GM12878 (cell line): ENCODE measurements at regions not wholly inside any gene's neighbourhood (a gene's known extent, or its start where the extent isn't known, plus 50 kb on each side); places are given as distances from the start of the nearest gene placed in this dataset.

Experiments used
- ATAC-seq: fragments of 200-7000 bp; cut with Tn5 transposase; 3 replicates; pipeline ENCODE4 v1.9.1; 2020; ENCODE audit warnings: mild to moderate bottlenecking, moderate library complexity
- BruUV-seq: library from RNA; stranded (reverse); fragments of 400-500 nt; replicated peaks from 2 replicates; lab custom pipeline; 2021; lab: Mats Ljungman, UMichigan
- CTCF ChIA-PET: fragments of 300-600 bp; sonication (Branson Sonifier 250); formaldehyde crosslinking; extraction: SDS; loops from one replicate; lab custom pipeline; 2021; ENCODE audit warnings: inconsistent platforms; lab: Yijun Ruan, JAX
- POLR2A ChIA-PET: fragments of 350-600 bp; formaldehyde crosslinking; extraction: SDS; loops from one replicate; lab custom pipeline; 2021; ENCODE audit warnings: inconsistent platforms; lab: Charles Lee
- RAD21 ChIA-PET: fragments of 300-600 bp; sonication (Branson Sonifier 250); formaldehyde crosslinking; loops from one replicate; lab custom pipeline; 2023; ENCODE audit warnings: antibody characterized with exemption; ENCODE audit not compliant: unreplicated experiment; lab: Charles Lee
- SMC1A ChIA-PET: fragments of 300-600 bp; sonication (Branson Sonifier 250); formaldehyde crosslinking; loops from one replicate; lab custom pipeline; 2023; ENCODE audit not compliant: unreplicated experiment, uncharacterized antibody; lab: Charles Lee
- DNase-seq: peaks from one replicate; pipeline ENCODE4 v3.0.0-alpha.2; 2011; ENCODE audit warnings: low read depth, low spot score
- FAIRE-seq: peaks from 3 replicates; lab custom pipeline; 2011; peaks lifted over from hg19 to GRCh38; lab: Jason Lieb, UNC
- H2AFZ ChIP-seq: 2 replicates; pipeline ENCODE4 v1.6.0; 2011; ENCODE audit warnings: low read depth, low read length, control low read depth; ENCODE audit not compliant: control insufficient read depth
- H3K27ac ChIP-seq: 2 replicates; pipeline ENCODE4 v1.5.1; 2011; ENCODE audit warnings: control low read depth; ENCODE audit not compliant: control insufficient read depth, insufficient read depth
- H3K27me3 ChIP-seq, 2 experiments: replicated peaks in 1 of 2; 2 replicates each; pipeline versions ENCODE4 v1.6.0 to v1.6.1; 2011; ENCODE audit warnings: low read length in 1 of 2; ENCODE audit not compliant: control insufficient read depth in 2 of 2, insufficient read depth in 2 of 2
- H3K36me3 ChIP-seq, 2 experiments: 2 replicates each; pipeline ENCODE4 v1.5.1; 2011; ENCODE audit warnings: low read length in 1 of 2; ENCODE audit not compliant: control insufficient read depth in 2 of 2, insufficient read depth in 2 of 2
- H3K4me1 ChIP-seq: 2 replicates; pipeline ENCODE4 v1.6.1; 2011; ENCODE audit warnings: mild to moderate bottlenecking, low read length, moderate library complexity, mixed read lengths; ENCODE audit not compliant: control insufficient read depth, insufficient read depth
- H3K4me2 ChIP-seq: 2 replicates; pipeline ENCODE4 v1.6.0; 2011; ENCODE audit warnings: control low read depth; ENCODE audit not compliant: control insufficient read depth, insufficient read depth
- H3K4me3 ChIP-seq: fragments of 200-600 bp; sonication (generic); 2 replicates; pipeline ENCODE4 v1.5.1; 2016
- H3K79me2 ChIP-seq: 2 replicates; pipeline ENCODE4 v1.6.0; 2011; ENCODE audit warnings: low read length; ENCODE audit not compliant: control insufficient read depth, insufficient read depth
- H3K9ac ChIP-seq: 2 replicates; pipeline ENCODE4 v1.8.0; 2011; ENCODE audit warnings: low read length, control low read depth, mixed read lengths; ENCODE audit not compliant: control insufficient read depth, insufficient read depth
- H3K9me3 ChIP-seq: replicated peaks from 3 replicates; pipeline ENCODE4 v1.5.1; 2011; ENCODE audit warnings: mild to moderate bottlenecking, low read length; ENCODE audit not compliant: control insufficient read depth, insufficient read depth
- H4K20me1 ChIP-seq: 2 replicates; pipeline ENCODE4 v1.6.0; 2011; ENCODE audit not compliant: control insufficient read depth, insufficient read depth
- ATF3 ChIP-seq: IDR thresholded peaks from 2 replicates; pipeline ENCODE4 v1.6.1; 2011; ENCODE audit warnings: low read depth, mild to moderate bottlenecking, low read length, moderate library complexity, borderline replicate concordance; ENCODE audit errors: extremely low read depth
- BCL11A ChIP-seq: IDR thresholded peaks from 2 replicates; pipeline ENCODE4 v1.6.1; 2011; ENCODE audit warnings: low read depth, low read length
- CBX3 ChIP-seq: fragments of 200-600 bp; sonication (generic); IDR thresholded peaks from 2 replicates; pipeline ENCODE4 v1.6.1; 2016; ENCODE audit warnings: low read depth, borderline replicate concordance
- FOXK2 ChIP-seq: fragments of 450-650 bp; IDR thresholded peaks from 2 replicates; pipeline ENCODE4 v1.6.1; 2017; ENCODE audit warnings: mild to moderate bottlenecking, moderate library complexity
- IKZF2 ChIP-seq, 2 experiments: fragments of 450-650 bp; IDR thresholded peaks; 2 replicates each; pipeline ENCODE4 v1.6.1; 2017; ENCODE audit warnings: mild to moderate bottlenecking in 2 of 2, moderate library complexity in 2 of 2
- MTA2 ChIP-seq: fragments of 450-650 bp; IDR thresholded peaks from 2 replicates; pipeline ENCODE4 v1.6.1; 2016; ENCODE audit warnings: low read depth, mild to moderate bottlenecking, moderate library complexity
- MYC ChIP-seq: IDR thresholded peaks from 2 replicates; pipeline ENCODE4 v1.6.1; 2011; ENCODE audit warnings: mild to moderate bottlenecking, low read length, moderate library complexity, inconsistent platforms; ENCODE audit not compliant: insufficient read depth, insufficient replicate concordance, insufficient read length, severe bottlenecking
- NR2C2 ChIP-seq: IDR thresholded peaks from 2 replicates; pipeline ENCODE4 v1.6.1; 2011; ENCODE audit warnings: borderline replicate concordance, low read depth; ENCODE audit not compliant: control insufficient read depth, insufficient read length
- PBX3 ChIP-seq: IDR thresholded peaks from 2 replicates; pipeline ENCODE4 v1.6.1; 2011; ENCODE audit warnings: mild to moderate bottlenecking, low read depth, low read length, moderate library complexity; ENCODE audit not compliant: insufficient replicate concordance
- POU2F2 ChIP-seq: IDR thresholded peaks from 3 replicates; pipeline ENCODE4 v1.6.1; 2011; ENCODE audit warnings: low read depth, mild to moderate bottlenecking, low read length, borderline replicate concordance
- RCOR1 ChIP-seq: conservative IDR thresholded peaks from 2 replicates; pipeline ENCODE4 v1.6.1; 2012; ENCODE audit warnings: low read depth, low read length, improper control_type of control experiment
- ZNF274 ChIP-seq: IDR thresholded peaks from one replicate; pipeline ENCODE4 v1.8.0; 2011; ENCODE audit not compliant: insufficient read length, insufficient read depth
- WGBS: methylation state at CpG from one replicate; pipeline ENCODE4 v1.1.6; 2016; ENCODE audit warnings: low lambda C conversion rate; ENCODE audit not compliant: insufficient replicate concordance, insufficient coverage; ENCODE audit errors: missing lambda C conversion rate; 5-methylcytosine and 5-hydroxymethylcytosine counted together
- in situ Hi-C: fragments of 300-500 bp; cut with MboI; formaldehyde crosslinking; loops from 9 replicates; pipeline ENCODE4 v1.14.3; 2018; ENCODE audit warnings: mixed read lengths
- intact Hi-C: fragments of 100-400 bp; cut with micrococcal nuclease; formaldehyde crosslinking; loops from one replicate; pipeline ENCODE4 v1.14.2; 2022; ENCODE audit not compliant: unreplicated experiment
- TF ChIP-seq, protein P1 (sequence below): fragments of 450-650 bp; IDR thresholded peaks from 2 replicates; pipeline ENCODE4 v1.6.1; 2018; ENCODE audit warnings: mild to moderate bottlenecking, low read depth, moderate library complexity; ENCODE audit not compliant: partially characterized antibody
- TF ChIP-seq, protein P2 (sequence below): fragments of 450-650 bp; IDR thresholded peaks from 2 replicates; pipeline ENCODE4 v1.6.1; 2017; ENCODE audit warnings: mild to moderate bottlenecking, moderate library complexity

DNA sequence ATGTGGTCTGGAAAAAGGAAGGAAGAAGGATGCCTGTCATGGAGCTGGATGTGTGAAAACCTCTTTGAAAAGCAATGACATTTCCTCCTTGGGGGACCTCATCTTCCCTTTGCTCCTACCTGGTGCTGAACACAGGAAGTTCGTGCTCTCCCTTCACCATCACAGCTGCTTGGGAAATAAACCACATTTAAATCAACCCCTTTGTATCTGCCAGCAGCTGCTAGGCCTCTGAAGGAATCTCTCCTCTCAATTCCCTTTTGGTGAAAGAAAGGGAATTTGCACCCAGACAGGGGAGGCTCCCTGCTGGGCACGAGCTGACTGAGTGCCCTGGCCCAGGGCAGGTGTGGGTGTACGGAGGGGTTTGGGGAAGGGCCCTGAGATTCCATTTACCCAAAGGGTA, 437.7 kb downstream of the TSHZ3 start (continued):
- TF ChIP-seq, protein P1, sequence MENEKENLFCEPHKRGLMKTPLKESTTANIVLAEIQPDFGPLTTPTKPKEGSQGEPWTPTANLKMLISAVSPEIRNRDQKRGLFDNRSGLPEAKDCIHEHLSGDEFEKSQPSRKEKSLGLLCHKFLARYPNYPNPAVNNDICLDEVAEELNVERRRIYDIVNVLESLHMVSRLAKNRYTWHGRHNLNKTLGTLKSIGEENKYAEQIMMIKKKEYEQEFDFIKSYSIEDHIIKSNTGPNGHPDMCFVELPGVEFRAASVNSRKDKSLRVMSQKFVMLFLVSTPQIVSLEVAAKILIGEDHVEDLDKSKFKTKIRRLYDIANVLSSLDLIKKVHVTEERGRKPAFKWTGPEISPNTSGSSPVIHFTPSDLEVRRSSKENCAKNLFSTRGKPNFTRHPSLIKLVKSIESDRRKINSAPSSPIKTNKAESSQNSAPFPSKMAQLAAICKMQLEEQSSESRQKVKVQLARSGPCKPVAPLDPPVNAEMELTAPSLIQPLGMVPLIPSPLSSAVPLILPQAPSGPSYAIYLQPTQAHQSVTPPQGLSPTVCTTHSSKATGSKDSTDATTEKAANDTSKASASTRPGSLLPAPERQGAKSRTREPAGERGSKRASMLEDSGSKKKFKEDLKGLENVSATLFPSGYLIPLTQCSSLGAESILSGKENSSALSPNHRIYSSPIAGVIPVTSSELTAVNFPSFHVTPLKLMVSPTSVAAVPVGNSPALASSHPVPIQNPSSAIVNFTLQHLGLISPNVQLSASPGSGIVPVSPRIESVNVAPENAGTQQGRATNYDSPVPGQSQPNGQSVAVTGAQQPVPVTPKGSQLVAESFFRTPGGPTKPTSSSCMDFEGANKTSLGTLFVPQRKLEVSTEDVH: no peak
- no peak for TF ChIP-seq CBX3

GRCh38 chr19:30910485-30911240, 438.6 kb downstream of the TSHZ3 start:
- Histone ChIP-seq H3K4me3 (no peak overlapping the region), H3K27me3 (no peaks in the 10 kb centered on the region), H3K27ac (no peak overlapping the region), H3K4me2 (no peak overlapping the region), H3K79me2 (no peaks in the 10 kb centered on the region), H3K36me3 (no peaks in the 10 kb centered on the region), H3K4me1 (no peaks in the 10 kb centered on the region), H3K9me3 (no peaks in the 10 kb centered on the region; the same call in 2 of the 3 replicates), H3K9ac (no peak overlapping the region), H2AFZ (no peak overlapping the region), H4K20me1 (no peaks in the 10 kb centered on the region)
- FAIRE-seq (no peak), ATAC-seq (no peak), DNase-seq (no peak)
- ChIA-PET RAD21 (no interaction called here), SMC1A (no interaction called here), CTCF (no interaction called here), POLR2A (no interaction called here)
- in situ Hi-C loops: no loop called here
- no TSS peak for BruUV-seq
- 20% methylated on average over 14 of the region's 16 CpGs for WGBS
- intact Hi-C loops: no loop called here
- no peak for TF ChIP-seq MTA2
- no peak for TF ChIP-seq PBX3
- TF ChIP-seq FOXK2: no peak
- no peak for TF ChIP-seq MYC
- no peak for TF ChIP-seq BCL11A
- no peak for TF ChIP-seq ATF3
- TF ChIP-seq RCOR1: no peak
- no peak for TF ChIP-seq ZNF274
- no peak for TF ChIP-seq IKZF2 (IDR thresholded peaks at IDR 0.05)
- no peak for TF ChIP-seq NR2C2
- TF ChIP-seq, protein P2, sequence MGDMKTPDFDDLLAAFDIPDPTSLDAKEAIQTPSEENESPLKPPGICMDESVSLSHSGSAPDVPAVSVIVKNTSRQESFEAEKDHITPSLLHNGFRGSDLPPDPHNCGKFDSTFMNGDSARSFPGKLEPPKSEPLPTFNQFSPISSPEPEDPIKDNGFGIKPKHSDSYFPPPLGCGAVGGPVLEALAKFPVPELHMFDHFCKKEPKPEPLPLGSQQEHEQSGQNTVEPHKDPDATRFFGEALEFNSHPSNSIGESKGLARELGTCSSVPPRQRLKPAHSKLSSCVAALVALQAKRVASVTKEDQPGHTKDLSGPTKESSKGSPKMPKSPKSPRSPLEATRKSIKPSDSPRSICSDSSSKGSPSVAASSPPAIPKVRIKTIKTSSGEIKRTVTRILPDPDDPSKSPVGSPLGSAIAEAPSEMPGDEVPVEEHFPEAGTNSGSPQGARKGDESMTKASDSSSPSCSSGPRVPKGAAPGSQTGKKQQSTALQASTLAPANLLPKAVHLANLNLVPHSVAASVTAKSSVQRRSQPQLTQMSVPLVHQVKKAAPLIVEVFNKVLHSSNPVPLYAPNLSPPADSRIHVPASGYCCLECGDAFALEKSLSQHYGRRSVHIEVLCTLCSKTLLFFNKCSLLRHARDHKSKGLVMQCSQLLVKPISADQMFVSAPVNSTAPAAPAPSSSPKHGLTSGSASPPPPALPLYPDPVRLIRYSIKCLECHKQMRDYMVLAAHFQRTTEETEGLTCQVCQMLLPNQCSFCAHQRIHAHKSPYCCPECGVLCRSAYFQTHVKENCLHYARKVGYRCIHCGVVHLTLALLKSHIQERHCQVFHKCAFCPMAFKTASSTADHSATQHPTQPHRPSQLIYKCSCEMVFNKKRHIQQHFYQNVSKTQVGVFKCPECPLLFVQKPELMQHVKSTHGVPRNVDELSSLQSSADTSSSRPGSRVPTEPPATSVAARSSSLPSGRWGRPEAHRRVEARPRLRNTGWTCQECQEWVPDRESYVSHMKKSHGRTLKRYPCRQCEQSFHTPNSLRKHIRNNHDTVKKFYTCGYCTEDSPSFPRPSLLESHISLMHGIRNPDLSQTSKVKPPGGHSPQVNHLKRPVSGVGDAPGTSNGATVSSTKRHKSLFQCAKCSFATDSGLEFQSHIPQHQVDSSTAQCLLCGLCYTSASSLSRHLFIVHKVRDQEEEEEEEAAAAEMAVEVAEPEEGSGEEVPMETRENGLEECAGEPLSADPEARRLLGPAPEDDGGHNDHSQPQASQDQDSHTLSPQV: no peak
- no peak for TF ChIP-seq POU2F2
